BJ (cell line): ENCODE measurements at regions not wholly inside any gene's neighbourhood (a gene's known extent, or its start where the extent isn't known, plus 50 kb on each side); places are given as distances from the start of the nearest gene placed in this dataset.

ENCODE experiments used
- CTCF ChIA-PET: fragments of 350-600 bp; formaldehyde crosslinking; extraction: SDS; loops from one replicate; lab custom pipeline; 2021; ENCODE audit warnings: antibody characterized with exemption, inconsistent platforms; lab: Yijun Ruan, JAX
- POLR2A ChIA-PET: fragments of 300-600 bp; sonication (Branson Sonifier 250); formaldehyde crosslinking; extraction: SDS; loops from one replicate; lab custom pipeline; 2021; ENCODE audit warnings: antibody characterized with exemption; lab: Charles Lee
- DNase-seq: peaks from one replicate; pipeline ENCODE4 v3.0.0-alpha.2; 2011; ENCODE audit warnings: low read depth
- H3K27me3 ChIP-seq: 2 replicates; pipeline ENCODE4 v1.6.0; 2011; ENCODE audit warnings: low read length; ENCODE audit not compliant: control insufficient read depth, insufficient read depth
- H3K36me3 ChIP-seq: 2 replicates; pipeline ENCODE4 v1.5.1; 2011; ENCODE audit warnings: low read length; ENCODE audit not compliant: control insufficient read depth, insufficient read depth
- H3K4me3 ChIP-seq: 2 replicates; pipeline ENCODE4 v1.5.1; 2011; ENCODE audit warnings: low read depth, mild to moderate bottlenecking, control low read depth, low read length
- TF ChIP-seq, protein P1 (sequence below): IDR thresholded peaks from 2 replicates; pipeline ENCODE4 v1.5.1; 2011; ENCODE audit warnings: low read depth, mild to moderate bottlenecking, control low read depth, inconsistent platforms, low read length, moderate library complexity; ENCODE audit not compliant: insufficient read depth

DNA sequence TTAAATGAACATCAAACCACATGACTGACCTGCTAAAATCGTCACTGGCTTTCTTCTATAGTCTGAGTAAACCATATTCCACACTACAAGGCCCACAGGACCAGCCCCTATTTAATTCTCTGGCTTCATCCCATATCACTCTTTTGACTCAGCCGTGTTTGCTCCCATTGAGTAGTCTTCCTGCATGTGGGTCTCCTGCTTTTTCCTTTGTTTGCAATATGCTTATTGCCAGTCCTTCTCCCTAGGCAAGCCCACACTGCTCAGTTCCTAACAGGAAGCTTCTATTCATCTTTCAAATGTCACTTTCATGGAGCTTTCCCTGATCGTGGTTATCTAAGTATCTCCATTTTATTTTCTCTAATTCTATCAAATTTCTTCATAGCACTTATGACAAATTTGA is 329.6 kb downstream of the RAPGEF2 start:
- H3K4me3 ChIP-seq: no peak overlapping the region
- TF ChIP-seq, protein P1, sequence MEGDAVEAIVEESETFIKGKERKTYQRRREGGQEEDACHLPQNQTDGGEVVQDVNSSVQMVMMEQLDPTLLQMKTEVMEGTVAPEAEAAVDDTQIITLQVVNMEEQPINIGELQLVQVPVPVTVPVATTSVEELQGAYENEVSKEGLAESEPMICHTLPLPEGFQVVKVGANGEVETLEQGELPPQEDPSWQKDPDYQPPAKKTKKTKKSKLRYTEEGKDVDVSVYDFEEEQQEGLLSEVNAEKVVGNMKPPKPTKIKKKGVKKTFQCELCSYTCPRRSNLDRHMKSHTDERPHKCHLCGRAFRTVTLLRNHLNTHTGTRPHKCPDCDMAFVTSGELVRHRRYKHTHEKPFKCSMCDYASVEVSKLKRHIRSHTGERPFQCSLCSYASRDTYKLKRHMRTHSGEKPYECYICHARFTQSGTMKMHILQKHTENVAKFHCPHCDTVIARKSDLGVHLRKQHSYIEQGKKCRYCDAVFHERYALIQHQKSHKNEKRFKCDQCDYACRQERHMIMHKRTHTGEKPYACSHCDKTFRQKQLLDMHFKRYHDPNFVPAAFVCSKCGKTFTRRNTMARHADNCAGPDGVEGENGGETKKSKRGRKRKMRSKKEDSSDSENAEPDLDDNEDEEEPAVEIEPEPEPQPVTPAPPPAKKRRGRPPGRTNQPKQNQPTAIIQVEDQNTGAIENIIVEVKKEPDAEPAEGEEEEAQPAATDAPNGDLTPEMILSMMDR: no peak
- ChIA-PET POLR2A (no interaction called here), CTCF (interaction anchor here (0.9 kb wide), 1 partner anchor 23 kb away, joined by 3 read pairs; no protein-coding TSS in a partner anchor)
- H3K27me3 ChIP-seq: no peaks in the 10 kb centered on the region
- no peaks in the 10 kb centered on the region for H3K36me3 ChIP-seq
- no peak for DNase-seq

DNA sequence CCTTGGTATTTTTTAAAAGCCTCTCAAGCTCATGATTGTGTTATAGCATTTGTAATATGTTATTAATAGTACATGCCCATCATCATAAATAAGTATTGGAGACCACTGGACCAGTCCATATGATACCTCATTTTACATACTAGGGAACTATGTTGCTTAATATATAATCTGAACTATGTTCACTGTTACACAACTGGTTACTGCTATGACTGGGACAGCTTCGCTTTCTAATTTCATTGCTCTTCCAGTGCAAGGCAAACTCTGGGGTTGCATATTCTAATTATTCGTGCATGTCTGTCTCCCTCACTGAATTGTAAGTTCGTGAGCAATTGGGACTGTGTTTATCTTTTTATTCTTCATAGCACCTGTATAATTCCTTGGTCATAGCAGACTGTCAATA is 330.5 kb downstream of the RAPGEF2 start:
- ChIA-PET CTCF (interaction anchor here (0.9 kb wide), 1 partner anchor 22 kb away, joined by 3 read pairs; no protein-coding TSS in a partner anchor), POLR2A (no interaction called here)
- TF ChIP-seq, protein P1: no peak
- Histone ChIP-seq H3K36me3 (no peaks in the 10 kb centered on the region), H3K27me3 (no peaks in the 10 kb centered on the region), H3K4me3 (no peak overlapping the region)
- DNase-seq: no peak

DNA sequence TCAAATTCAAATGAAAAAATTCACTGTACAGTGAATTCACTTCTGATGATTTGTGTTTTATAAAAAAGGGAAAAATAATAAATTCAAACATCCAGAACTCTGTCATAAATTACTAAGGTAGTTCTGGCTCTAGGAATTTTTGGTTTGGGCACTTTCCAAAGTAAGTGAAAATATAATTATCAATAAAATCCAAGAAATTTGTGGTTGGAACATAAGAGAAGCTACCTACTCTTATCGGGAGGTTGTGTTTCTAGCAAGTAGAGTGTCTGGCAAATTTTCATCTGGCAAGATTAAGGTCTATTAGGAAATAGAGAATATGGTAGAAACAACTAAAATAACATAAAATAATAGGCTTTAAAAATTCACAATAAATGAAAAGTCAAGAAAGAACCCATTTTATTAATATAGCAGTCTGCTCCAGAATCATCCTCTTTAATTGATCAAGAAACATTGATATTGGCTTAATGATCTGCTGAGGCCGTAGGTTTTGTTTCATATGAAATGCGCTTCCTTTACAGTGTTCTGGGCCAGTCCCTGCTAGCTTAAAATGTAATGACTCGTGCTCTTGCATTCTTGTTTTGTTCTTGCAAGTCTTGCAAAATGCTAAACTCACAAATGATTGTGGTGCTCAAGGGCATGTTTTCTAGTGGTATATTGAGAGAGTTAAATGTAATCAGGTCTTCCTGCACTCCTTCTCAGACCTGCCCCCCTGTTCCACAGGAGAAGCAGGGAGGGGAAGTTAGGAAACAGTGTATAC is 331.4 kb downstream of the RAPGEF2 start:
- CTCF ChIA-PET: interaction anchor here (1.0 to 1.5 kb wide), 3 partner anchors 9 to 21 kb away, joined by 4 to 6 read pairs (median 5); no protein-coding TSS in a partner anchor
- Histone ChIP-seq H3K27me3 (no peaks in the 10 kb centered on the region), H3K4me3 (no peak overlapping the region), H3K36me3 (no peaks in the 10 kb centered on the region)
- POLR2A ChIA-PET: no interaction called here
- TF ChIP-seq, protein P1: no peak
- no peak for DNase-seq

DNA sequence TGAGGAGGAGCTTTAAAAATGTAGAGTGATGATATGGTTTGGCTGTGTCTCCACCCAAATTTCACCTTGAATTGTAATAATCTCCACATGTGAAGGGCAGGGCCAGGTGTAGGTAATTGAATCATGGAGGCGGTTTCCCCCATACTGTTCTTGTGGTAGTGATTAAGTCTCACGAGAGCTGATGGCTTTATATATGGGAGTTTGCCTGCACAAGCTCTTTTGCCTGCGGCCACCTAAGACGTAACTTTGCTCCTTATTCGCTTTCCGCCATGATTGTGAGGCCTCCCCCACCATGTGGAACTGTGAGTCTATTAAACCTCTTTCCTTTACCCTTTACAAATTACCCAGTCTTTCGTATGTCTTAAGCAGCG is 332.0 kb downstream of the RAPGEF2 start:
- POLR2A ChIA-PET: no interaction called here
- no peak for DNase-seq
- no peaks in the 10 kb centered on the region for H3K36me3 ChIP-seq
- no peak overlapping the region for H3K4me3 ChIP-seq
- TF ChIP-seq, protein P1: no peak
- H3K27me3 ChIP-seq: no peaks in the 10 kb centered on the region
- CTCF ChIA-PET: interaction anchor here (1.0 to 1.5 kb wide), 3 partner anchors 9 to 21 kb away, joined by 4 to 6 read pairs (median 5); no protein-coding TSS in a partner anchor

DNA sequence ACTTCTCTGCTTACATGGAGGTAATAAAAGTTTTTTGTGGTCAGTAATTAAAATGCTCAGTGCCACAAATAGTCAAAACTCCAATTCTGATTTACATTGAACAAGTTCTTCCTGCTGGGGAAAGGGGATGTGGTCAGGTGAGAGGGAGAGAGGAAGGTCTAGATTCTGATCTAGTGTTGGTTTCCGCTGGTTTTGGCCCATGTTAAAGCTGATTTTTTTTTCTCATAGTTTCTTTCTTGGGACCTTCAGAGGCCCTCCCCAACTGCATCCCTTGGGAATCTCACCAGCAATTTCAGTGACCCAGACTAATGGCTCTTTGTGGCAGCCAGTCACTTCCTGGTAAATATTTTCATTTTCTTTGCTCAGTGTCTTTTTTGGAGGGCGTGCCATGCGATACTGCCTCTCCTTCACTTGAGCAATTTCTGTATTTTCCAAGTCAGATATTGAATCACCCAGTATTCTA is 332.7 kb downstream of the RAPGEF2 start:
- CTCF ChIA-PET: interaction anchor here (1.5 kb wide), 1 partner anchor 20 kb away, joined by 5 read pairs; no protein-coding TSS in a partner anchor
- TF ChIP-seq, protein P1: no peak
- H3K36me3 ChIP-seq: no peaks in the 10 kb centered on the region
- no peaks in the 10 kb centered on the region for H3K27me3 ChIP-seq
- no peak for DNase-seq
- POLR2A ChIA-PET: no interaction called here
- H3K4me3 ChIP-seq: no peak overlapping the region
